NT2/D1 (cell line): ENCODE measurements at regions not wholly inside any gene's neighbourhood (a gene's known extent, or its start where the extent isn't known, plus 50 kb on each side); places are given as distances from the start of the nearest gene placed in this dataset.

ENCODE experiments used
- SUZ12 ChIP-seq: IDR thresholded peaks from 2 replicates; pipeline ENCODE4 v1.6.1; 2011; ENCODE audit not compliant: insufficient read length, insufficient read depth; ENCODE audit errors: extremely low read depth
- YY1 ChIP-seq: IDR thresholded peaks from 2 replicates; pipeline ENCODE4 v1.6.1; 2011; ENCODE audit not compliant: insufficient read length, insufficient read depth
- ZNF274 ChIP-seq: IDR thresholded peaks from 2 replicates; pipeline ENCODE4 v1.6.1; 2011; ENCODE audit warnings: mild to moderate bottlenecking, low read depth, low read length

GRCh38 chr12:42660117-42660516, 70.6 kb upstream of the PRICKLE1 start:
- TF ChIP-seq YY1 (no peak), ZNF274 (no peak), SUZ12 (no peak)
